ENCODE measurements at regions not wholly inside any gene's neighbourhood (a gene's known extent, or its start where the extent isn't known, plus 50 kb on each side); places are given as distances from the start of the nearest gene placed in this dataset.

DNA sequence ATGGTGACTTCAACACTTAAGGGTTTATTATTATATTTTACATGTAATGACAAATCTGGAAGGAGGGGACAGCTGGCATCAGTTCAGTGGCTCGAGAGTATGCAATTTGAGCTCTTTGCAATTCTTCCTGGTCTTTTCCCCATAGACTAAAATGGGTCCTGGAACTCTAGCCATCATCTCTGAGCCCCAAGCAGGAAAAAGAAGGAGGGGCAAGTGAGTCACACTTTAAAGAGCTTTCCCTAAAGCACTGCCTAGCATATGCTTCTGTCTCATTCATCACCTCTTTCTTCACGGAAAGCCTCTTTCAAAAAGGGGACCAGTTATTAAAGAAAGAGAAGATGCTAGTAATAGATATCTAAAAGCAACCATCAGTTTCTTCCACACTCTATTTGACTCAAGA lies 466.3 kb downstream of the ZIC1 start:
- TF ChIP-seq, protein P1, sequence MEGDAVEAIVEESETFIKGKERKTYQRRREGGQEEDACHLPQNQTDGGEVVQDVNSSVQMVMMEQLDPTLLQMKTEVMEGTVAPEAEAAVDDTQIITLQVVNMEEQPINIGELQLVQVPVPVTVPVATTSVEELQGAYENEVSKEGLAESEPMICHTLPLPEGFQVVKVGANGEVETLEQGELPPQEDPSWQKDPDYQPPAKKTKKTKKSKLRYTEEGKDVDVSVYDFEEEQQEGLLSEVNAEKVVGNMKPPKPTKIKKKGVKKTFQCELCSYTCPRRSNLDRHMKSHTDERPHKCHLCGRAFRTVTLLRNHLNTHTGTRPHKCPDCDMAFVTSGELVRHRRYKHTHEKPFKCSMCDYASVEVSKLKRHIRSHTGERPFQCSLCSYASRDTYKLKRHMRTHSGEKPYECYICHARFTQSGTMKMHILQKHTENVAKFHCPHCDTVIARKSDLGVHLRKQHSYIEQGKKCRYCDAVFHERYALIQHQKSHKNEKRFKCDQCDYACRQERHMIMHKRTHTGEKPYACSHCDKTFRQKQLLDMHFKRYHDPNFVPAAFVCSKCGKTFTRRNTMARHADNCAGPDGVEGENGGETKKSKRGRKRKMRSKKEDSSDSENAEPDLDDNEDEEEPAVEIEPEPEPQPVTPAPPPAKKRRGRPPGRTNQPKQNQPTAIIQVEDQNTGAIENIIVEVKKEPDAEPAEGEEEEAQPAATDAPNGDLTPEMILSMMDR (IDR thresholded peaks at IDR 0.05; ENCODE audit: low read depth, low read length) = no peak

DNA sequence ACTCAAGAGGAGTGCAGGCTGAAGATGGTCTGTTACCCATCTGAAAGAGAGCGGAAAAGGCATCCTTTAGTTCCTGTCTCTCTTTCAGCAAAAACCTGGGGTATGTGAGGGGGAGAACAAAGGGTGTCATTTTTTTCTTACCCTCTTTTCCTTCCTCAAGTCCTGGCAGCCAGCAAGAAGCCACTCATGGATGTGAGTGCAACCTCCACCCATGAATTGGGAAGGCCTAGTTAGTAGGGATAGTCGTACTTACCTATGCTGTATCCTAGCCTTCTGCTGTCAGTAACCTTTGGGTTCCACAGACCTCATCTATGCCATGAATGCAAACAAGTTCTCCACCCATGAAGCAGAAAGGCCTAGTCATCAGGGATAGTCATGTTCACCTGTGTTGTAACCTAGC lies 472.8 kb downstream of the ZIC1 start:
- Histone ChIP-seq H3K9me3 (no peaks in the 10 kb centered on the region; the same call in none of the 2 replicates), H3K27me3 (no peaks in the 10 kb centered on the region), H3K36me3 (no peaks in the 10 kb centered on the region), H3K4me3 (ENCODE audit: low read depth, low read length) (no peak overlapping the region), H3K4me1 (no peaks in the 10 kb centered on the region)
- no peak for DNase-seq
- TF ChIP-seq, protein P1 (IDR thresholded peaks at IDR 0.05; ENCODE audit: low read depth, low read length) = no peak

More for the DNA sequence above, 466.3 kb downstream of the ZIC1 start:
- H3K27me3 ChIP-seq = no peaks in the 10 kb centered on the region
- H3K9me3 ChIP-seq = no peaks in the 10 kb centered on the region
- DNase-seq = no peak
- no peaks in the 10 kb centered on the region for H3K4me1 ChIP-seq
- no peak overlapping the region for H3K4me3 ChIP-seq (ENCODE audit: low read depth, low read length)
- H3K36me3 ChIP-seq = no peaks in the 10 kb centered on the region

DNA sequence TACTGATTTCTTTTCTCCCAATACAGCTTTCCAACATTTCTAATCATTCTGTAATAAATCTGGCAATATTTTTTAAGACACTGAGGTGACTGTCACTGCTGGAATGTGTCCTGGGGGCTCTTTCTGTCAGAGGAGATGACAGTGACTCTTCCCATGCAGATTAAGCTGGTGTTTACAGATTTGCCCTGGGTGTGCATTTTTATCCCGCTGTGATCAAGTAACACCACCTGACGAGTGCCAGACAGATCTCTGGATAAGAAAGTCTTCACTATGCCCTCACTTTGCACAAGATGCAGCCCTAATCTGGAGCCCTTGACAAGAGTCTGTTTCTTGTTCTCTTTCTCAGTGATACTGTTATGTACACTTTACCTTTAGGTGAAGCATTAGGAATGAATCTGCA lies 477.7 kb downstream of the ZIC1 start:
- Histone ChIP-seq H3K9me3 (no peaks in the 10 kb centered on the region; the same call in none of the 2 replicates), H3K36me3 (no peaks in the 10 kb centered on the region), H3K27me3 (no peaks in the 10 kb centered on the region), H3K4me1 (no peaks in the 10 kb centered on the region), H3K4me3 (ENCODE audit: low read depth, low read length) (no peak overlapping the region)
- no peak for DNase-seq
- TF ChIP-seq, protein P1 (IDR thresholded peaks at IDR 0.05; ENCODE audit: low read depth, low read length) = no peak

DNA sequence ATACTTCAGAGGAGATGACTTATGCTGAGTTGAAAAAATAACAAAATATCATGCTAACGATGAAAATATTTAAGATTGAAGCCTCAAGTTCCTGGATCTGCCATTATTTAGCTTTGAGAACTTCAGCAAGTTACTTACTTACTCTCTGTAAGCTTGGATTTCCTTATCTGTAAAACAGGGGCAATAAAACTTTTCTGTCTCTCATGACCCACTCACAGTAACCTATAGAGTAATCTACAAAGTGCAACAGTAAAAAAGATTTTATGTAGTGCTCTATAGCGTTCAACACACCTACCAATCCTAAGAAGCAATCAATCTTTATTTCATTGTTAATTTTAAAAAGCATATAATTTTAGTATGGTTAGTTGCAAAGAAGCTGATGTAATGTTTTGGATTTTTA lies 478.6 kb downstream of the ZIC1 start:
- no peak overlapping the region for H3K4me3 ChIP-seq (ENCODE audit: low read depth, low read length)
- H3K36me3 ChIP-seq = no peaks in the 10 kb centered on the region
- H3K9me3 ChIP-seq = no peaks in the 10 kb centered on the region
- TF ChIP-seq, protein P1 (IDR thresholded peaks at IDR 0.05; ENCODE audit: low read depth, low read length) = no peak
- DNase-seq = no peak
- no peaks in the 10 kb centered on the region for H3K27me3 ChIP-seq
- no peaks in the 10 kb centered on the region for H3K4me1 ChIP-seq

DNA sequence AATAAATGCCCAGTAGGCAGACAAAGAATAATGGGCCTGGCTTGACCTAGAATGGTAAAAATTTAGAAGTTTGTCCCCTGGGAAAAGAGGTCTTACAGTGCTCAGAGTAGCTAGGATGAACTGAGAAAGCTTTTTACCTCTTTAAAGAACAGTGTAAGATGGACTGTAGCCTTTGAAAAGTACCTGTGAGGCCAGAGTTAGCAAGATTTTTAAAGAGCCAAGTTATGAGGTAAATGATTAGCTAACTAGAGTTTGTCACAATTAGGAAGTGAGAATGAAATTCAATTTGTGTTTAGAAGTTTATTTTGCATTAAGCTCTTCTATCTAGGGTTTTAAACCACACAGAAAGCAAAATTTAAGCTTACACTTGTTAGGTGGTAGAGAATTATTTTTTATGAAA lies 480.9 kb downstream of the ZIC1 start:
- Histone ChIP-seq H3K36me3 (no peaks in the 10 kb centered on the region), H3K27me3 (no peaks in the 10 kb centered on the region), H3K4me1 (no peaks in the 10 kb centered on the region), H3K9me3 (no peaks in the 10 kb centered on the region), H3K4me3 (ENCODE audit: low read depth, low read length) (no peak overlapping the region)
- TF ChIP-seq, protein P1 (IDR thresholded peaks at IDR 0.05; ENCODE audit: low read depth, low read length) = no peak
- no peak for DNase-seq

DNA sequence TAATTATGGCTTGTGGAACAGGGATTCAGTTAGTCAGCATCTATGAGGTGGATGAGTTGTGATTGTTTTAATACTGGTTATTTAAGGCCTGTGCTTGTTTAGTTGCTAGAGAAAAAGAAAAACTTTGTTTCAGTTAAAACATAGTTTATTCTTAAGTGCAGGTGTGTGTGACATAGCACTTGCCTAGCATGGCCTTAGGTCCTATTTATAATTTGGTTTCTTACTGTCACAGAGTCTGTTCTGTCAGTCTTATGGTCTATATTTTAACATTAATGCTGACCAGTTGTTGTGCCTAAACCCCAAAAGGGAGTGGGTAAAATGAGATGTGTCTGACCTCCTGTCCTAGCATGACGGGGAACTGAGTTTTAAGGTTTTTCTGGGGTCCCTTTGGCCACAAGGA lies 486.3 kb downstream of the ZIC1 start:
- TF ChIP-seq, protein P1 (IDR thresholded peaks at IDR 0.05; ENCODE audit: low read depth, low read length) = no peak
- H3K27me3 ChIP-seq = no peaks in the 10 kb centered on the region
- DNase-seq = no peak
- H3K36me3 ChIP-seq = no peaks in the 10 kb centered on the region
- no peaks in the 10 kb centered on the region for H3K4me1 ChIP-seq
- H3K4me3 ChIP-seq (ENCODE audit: low read depth, low read length) = no peak overlapping the region
- H3K9me3 ChIP-seq = no peaks in the 10 kb centered on the region; the same call in 1 of the 2 replicates
